Prostate gland (tissue), 2 donors: ENCODE measurements at regions not wholly inside any gene's neighbourhood (a gene's known extent, or its start where the extent isn't known, plus 50 kb on each side); places are given as distances from the start of the nearest gene placed in this dataset.

Source experiments
- DNase-seq: peaks from one replicate; pipeline ENCODE4 v3.0.0-alpha.2; 2019; ENCODE audit warnings: low spot score
- H3K27ac ChIP-seq, 2 donors: fragments of 200-600 bp; sonication (generic); 2 replicates each; pipeline ENCODE4 v1.5.1; 2017 to 2019
- H3K27me3 ChIP-seq: fragments of 200-600 bp; sonication (generic); replicated peaks from 2 replicates; pipeline ENCODE4 v1.5.1; 2019; ENCODE audit not compliant: insufficient read depth
- H3K36me3 ChIP-seq, 2 donors: fragments of 200-600 bp; sonication (generic); 1 replicate in 1 of 2; 2 replicates in 1 of 2; pipeline versions ENCODE4 v1.5.1 to v1.8.1; 2017 to 2019
- H3K4me1 ChIP-seq: fragments of 200-600 bp; sonication (generic); replicated peaks from 2 replicates; pipeline ENCODE4 v1.5.1; 2019
- H3K4me3 ChIP-seq, 2 donors: fragments of 200-600 bp; sonication (generic); 2 replicates each; pipeline ENCODE4 v1.5.1; 2017 to 2019
- H3K9me3 ChIP-seq: fragments of 200-600 bp; sonication (generic); 2 replicates; pipeline ENCODE4 v1.5.1; 2017
- POLR2A ChIP-seq: fragments of 450-650 bp; IDR thresholded peaks from one replicate; pipeline ENCODE4 v1.6.1; 2016; ENCODE audit warnings: antibody characterized with exemption, mild to moderate bottlenecking
- POLR2AphosphoS5 ChIP-seq: sonication (generic); formaldehyde crosslinking; IDR thresholded peaks from one replicate; pipeline ENCODE4 v1.6.1; 2017; ENCODE audit warnings: antibody characterized with exemption
- WGBS: methylation state at CpG from one replicate; pipeline ENCODE4 v1.1.5; 2018; 5-methylcytosine and 5-hydroxymethylcytosine counted together
- intact Hi-C: fragments of 100-400 bp; cut with DNase I; formaldehyde crosslinking; loops from one replicate; pipeline ENCODE4 v1.14.2; 2022
- TF ChIP-seq, protein P1 (sequence below), 4 experiments: fragments of 200-600 bp in 2 of 4; fragments of 450-650 bp in 2 of 4; sonication (generic) in 2 of 4; IDR thresholded peaks; 1 replicate in 3 of 4; 2 replicates in 1 of 4; pipeline ENCODE4 v1.5.1; 2016 to 2019; ENCODE audit warnings: antibody characterized with exemption in 4 of 4, mild to moderate bottlenecking in 2 of 4, moderate library complexity in 2 of 4

DNA sequence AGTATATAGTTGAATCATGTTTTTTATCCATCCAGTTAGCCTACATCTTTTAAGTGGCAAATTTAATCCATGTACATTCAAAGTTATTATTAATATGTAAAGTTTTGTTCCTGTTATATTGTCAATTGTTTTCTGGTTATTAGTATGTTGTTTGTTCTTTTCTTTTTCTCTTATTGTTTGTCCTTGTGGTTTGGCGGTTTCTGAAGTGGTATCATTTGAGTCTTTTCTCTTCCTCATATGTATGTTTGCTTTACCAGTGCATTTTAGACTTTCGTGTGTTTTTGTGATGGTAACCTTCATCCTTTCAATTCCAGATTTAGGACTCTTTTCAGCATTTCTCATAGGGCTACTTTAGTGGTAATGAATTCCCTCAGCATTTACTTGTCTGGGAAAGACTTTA lies 130.4 kb upstream of the RFX3 start:
- no peaks in the 10 kb centered on the region for H3K36me3 ChIP-seq
- H3K4me1 ChIP-seq, result no peaks in the 10 kb centered on the region
- DNase-seq, result no peak
- TF ChIP-seq POLR2AphosphoS5 (no peak), POLR2A (no peak)
- TF ChIP-seq, protein P1, sequence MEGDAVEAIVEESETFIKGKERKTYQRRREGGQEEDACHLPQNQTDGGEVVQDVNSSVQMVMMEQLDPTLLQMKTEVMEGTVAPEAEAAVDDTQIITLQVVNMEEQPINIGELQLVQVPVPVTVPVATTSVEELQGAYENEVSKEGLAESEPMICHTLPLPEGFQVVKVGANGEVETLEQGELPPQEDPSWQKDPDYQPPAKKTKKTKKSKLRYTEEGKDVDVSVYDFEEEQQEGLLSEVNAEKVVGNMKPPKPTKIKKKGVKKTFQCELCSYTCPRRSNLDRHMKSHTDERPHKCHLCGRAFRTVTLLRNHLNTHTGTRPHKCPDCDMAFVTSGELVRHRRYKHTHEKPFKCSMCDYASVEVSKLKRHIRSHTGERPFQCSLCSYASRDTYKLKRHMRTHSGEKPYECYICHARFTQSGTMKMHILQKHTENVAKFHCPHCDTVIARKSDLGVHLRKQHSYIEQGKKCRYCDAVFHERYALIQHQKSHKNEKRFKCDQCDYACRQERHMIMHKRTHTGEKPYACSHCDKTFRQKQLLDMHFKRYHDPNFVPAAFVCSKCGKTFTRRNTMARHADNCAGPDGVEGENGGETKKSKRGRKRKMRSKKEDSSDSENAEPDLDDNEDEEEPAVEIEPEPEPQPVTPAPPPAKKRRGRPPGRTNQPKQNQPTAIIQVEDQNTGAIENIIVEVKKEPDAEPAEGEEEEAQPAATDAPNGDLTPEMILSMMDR (IDR thresholded peaks at IDR 0.05), result no peak
- H3K27me3 ChIP-seq, result no peaks in the 10 kb centered on the region
- intact Hi-C loops, result no loop called here
- 90% methylated on average over 2 of the region's 2 CpGs for WGBS
- H3K9me3 ChIP-seq, result no peaks in the 10 kb centered on the region
- H3K27ac ChIP-seq, result no peak overlapping the region
- no peak overlapping the region for H3K4me3 ChIP-seq

GRCh38 chr9:3650994-3651622 lies 125.3 kb upstream of the RFX3 start:
- no peaks in the 10 kb centered on the region for H3K27me3 ChIP-seq
- H3K4me1 ChIP-seq, result no peaks in the 10 kb centered on the region
- WGBS, result 76% methylated on average over 5 of the region's 5 CpGs
- H3K36me3 ChIP-seq, result no peaks in the 10 kb centered on the region
- H3K9me3 ChIP-seq, result no peaks in the 10 kb centered on the region
- H3K27ac ChIP-seq, result no peak overlapping the region
- intact Hi-C loops, result no loop called here
- no peak overlapping the region for H3K4me3 ChIP-seq
- DNase-seq, result no peak
- TF ChIP-seq POLR2A, result no peak
- TF ChIP-seq, protein P1 (IDR thresholded peaks at IDR 0.05), result no peak
- no peak for TF ChIP-seq POLR2AphosphoS5

- Histone ChIP-seq H3K9me3 (no peaks in the 10 kb centered on the region), H3K36me3 (no peaks in the 10 kb centered on the region), H3K4me1 (no peaks in the 10 kb centered on the region), H3K27ac (no peak overlapping the region), H3K27me3 (no peaks in the 10 kb centered on the region), H3K4me3 (no peak overlapping the region)
- no peak for TF ChIP-seq POLR2AphosphoS5
- TF ChIP-seq, protein P1 (IDR thresholded peaks at IDR 0.05), result no peak
- no peak for TF ChIP-seq POLR2A
- no peak for DNase-seq
- 83% methylated on average over 4 of the region's 4 CpGs for WGBS
- intact Hi-C loops, result no loop called here
Measured at GRCh38 chr9:3648722-3649246, 123.0 kb upstream of the RFX3 start.

DNA sequence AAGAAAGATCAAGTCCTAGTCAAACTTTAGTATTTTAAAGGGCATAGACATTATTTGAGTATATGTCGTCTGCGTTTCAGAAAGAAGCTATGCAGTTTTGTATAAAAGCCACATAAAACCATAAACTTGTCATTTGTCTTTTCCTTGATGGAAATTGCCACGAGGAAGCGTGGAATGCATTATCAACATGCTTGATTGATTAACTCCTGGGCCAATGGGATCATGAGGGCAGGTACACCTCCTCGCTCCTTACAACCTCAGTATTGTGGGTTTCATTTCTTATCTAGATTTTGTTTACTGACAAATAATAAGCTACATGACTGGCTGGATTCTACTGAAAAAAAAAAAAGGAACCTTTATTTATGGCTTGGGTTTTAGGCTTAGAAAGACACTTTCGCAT lies 122.5 kb upstream of the RFX3 start:
- Histone ChIP-seq H3K4me1 (no peaks in the 10 kb centered on the region), H3K9me3 (no peaks in the 10 kb centered on the region), H3K27me3 (no peaks in the 10 kb centered on the region), H3K4me3 (no peak overlapping the region), H3K27ac (no peak overlapping the region), H3K36me3 (no peaks in the 10 kb centered on the region)
- 70% methylated on average over 6 of the region's 6 CpGs for WGBS
- TF ChIP-seq POLR2AphosphoS5 (no peak), POLR2A (no peak)
- TF ChIP-seq, protein P1 (IDR thresholded peaks at IDR 0.05), result no peak
- no peak for DNase-seq
- intact Hi-C loops, result no loop called here

DNA sequence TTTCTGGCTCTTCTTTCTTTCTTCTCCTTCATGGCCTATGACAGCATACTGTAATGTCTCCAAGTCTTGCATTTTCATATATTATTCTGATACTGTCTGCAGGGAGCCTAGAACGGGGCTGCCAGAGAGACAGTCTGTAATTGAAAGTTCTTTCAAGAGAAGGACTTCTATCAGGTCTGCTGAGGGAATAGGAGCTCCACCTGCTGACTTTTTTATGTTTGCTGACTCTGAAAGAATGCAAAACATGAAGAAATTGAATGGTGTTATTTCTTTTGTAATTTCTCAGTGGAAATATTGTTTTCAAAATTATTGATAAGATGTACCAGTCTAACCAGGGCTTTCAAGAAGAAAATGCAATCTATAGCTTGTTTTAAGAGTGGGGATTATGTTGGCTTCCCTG lies 121.9 kb upstream of the RFX3 start:
- Histone ChIP-seq H3K9me3 (no peaks in the 10 kb centered on the region), H3K4me3 (no peak overlapping the region), H3K36me3 (no peaks in the 10 kb centered on the region), H3K27ac (no peak overlapping the region), H3K4me1 (no peaks in the 10 kb centered on the region), H3K27me3 (no peaks in the 10 kb centered on the region)
- DNase-seq, result no peak
- TF ChIP-seq, protein P1 (IDR thresholded peaks at IDR 0.05), result peak in 1 of 4 experiments; percentile 5
- no peak for TF ChIP-seq POLR2AphosphoS5
- WGBS, result 41% methylated on average over 1 of the region's 1 CpG
- intact Hi-C loops, result no loop called here
